Adrenal gland (tissue), 5 donors: ENCODE measurements at regions not wholly inside any gene's neighbourhood (a gene's known extent, or its start where the extent isn't known, plus 50 kb on each side); places are given as distances from the start of the nearest gene placed in this dataset.

Experiments used
- POLR2A ChIP-seq, 2 donors: fragments of 450-650 bp; IDR thresholded peaks; one replicate each; pipeline ENCODE4 v1.6.1; 2017; ENCODE audit warnings: antibody characterized with exemption in 2 of 2, mild to moderate bottlenecking in 2 of 2, moderate library complexity in 1 of 2
- TF ChIP-seq, protein P1 (sequence below), 6 experiments: fragments of 450-650 bp in 4 of 6; fragments of 200-600 bp in 2 of 6; sonication (generic) in 1 of 6; IDR thresholded peaks; 1 replicate in 5 of 6; 2 replicates in 1 of 6; pipeline versions ENCODE4 v1.5.1 to v1.8.0; 2016 to 2021; ENCODE audit warnings: antibody characterized with exemption in 6 of 6, mild to moderate bottlenecking in 2 of 6, moderate library complexity in 1 of 6
- donor health status: DM: no; HTN: no; CAD: no.

DNA sequence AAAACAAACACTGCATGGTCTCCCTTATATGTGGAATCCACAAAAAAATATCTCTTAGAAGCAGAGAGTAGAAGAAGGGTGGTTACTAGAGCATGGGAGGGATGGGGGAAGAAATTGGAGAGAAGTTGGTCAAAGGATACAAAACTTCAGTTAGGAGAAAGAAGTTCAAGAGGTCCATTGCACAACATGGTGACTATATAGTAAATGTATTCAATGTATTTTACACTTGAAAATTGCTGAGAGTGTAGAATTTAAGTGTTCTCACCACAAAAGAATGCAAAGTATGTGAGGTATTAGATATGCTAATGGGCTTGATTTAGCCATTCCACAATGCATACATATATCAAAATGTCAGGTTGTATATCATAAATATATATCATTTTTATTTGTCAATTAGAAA is 232.0 kb upstream of the CELF2 start:
- TF ChIP-seq, protein P1, sequence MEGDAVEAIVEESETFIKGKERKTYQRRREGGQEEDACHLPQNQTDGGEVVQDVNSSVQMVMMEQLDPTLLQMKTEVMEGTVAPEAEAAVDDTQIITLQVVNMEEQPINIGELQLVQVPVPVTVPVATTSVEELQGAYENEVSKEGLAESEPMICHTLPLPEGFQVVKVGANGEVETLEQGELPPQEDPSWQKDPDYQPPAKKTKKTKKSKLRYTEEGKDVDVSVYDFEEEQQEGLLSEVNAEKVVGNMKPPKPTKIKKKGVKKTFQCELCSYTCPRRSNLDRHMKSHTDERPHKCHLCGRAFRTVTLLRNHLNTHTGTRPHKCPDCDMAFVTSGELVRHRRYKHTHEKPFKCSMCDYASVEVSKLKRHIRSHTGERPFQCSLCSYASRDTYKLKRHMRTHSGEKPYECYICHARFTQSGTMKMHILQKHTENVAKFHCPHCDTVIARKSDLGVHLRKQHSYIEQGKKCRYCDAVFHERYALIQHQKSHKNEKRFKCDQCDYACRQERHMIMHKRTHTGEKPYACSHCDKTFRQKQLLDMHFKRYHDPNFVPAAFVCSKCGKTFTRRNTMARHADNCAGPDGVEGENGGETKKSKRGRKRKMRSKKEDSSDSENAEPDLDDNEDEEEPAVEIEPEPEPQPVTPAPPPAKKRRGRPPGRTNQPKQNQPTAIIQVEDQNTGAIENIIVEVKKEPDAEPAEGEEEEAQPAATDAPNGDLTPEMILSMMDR (IDR thresholded peaks at IDR 0.05), result no peak
- no peak for TF ChIP-seq POLR2A (IDR thresholded peaks at IDR 0.05)
